Fibroblast of lung (primary cell): ENCODE measurements at regions not wholly inside any gene's neighbourhood (a gene's known extent, or its start where the extent isn't known, plus 50 kb on each side); places are given as distances from the start of the nearest gene placed in this dataset.

Source experiments
- EZH2 ChIP-seq: IDR thresholded peaks from 2 replicates; pipeline ENCODE4 v1.5.1; 2012; ENCODE audit warnings: low read length, control low read depth, mild to moderate bottlenecking; ENCODE audit errors: missing control alignments
- TF ChIP-seq, protein P1 (sequence below), 2 donors: IDR thresholded peaks in 1 of 2; conservative IDR thresholded peaks in 1 of 2; 1 replicate in 1 of 2; 2 replicates in 1 of 2; pipeline ENCODE4 v1.5.1; 2011 to 2012; ENCODE audit warnings: low read length in 2 of 2, control low read depth in 1 of 2, inconsistent platforms in 1 of 2, low read depth in 1 of 2, mild to moderate bottlenecking in 1 of 2

- TF ChIP-seq, protein P1, sequence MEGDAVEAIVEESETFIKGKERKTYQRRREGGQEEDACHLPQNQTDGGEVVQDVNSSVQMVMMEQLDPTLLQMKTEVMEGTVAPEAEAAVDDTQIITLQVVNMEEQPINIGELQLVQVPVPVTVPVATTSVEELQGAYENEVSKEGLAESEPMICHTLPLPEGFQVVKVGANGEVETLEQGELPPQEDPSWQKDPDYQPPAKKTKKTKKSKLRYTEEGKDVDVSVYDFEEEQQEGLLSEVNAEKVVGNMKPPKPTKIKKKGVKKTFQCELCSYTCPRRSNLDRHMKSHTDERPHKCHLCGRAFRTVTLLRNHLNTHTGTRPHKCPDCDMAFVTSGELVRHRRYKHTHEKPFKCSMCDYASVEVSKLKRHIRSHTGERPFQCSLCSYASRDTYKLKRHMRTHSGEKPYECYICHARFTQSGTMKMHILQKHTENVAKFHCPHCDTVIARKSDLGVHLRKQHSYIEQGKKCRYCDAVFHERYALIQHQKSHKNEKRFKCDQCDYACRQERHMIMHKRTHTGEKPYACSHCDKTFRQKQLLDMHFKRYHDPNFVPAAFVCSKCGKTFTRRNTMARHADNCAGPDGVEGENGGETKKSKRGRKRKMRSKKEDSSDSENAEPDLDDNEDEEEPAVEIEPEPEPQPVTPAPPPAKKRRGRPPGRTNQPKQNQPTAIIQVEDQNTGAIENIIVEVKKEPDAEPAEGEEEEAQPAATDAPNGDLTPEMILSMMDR (conservative IDR thresholded peaks at IDR 0.05 in 1 of 2, IDR thresholded peaks at IDR 0.05 in 1 of 2; ENCODE audit: low read depth in 1 of 2, low read length in 2 of 2): no peak
- no peak for TF ChIP-seq EZH2
These were observed 160.1 kb upstream of the ATP10A start for GRCh38 chr15:26023231-26023630.
